ENCODE measurements at regions not wholly inside any gene's neighbourhood (a gene's known extent, or its start where the extent isn't known, plus 50 kb on each side); places are given as distances from the start of the nearest gene placed in this dataset.

- no peak overlapping the region for H3K9ac ChIP-seq (ENCODE audit: insufficient read length)
- H3K4me3 ChIP-seq: no peak overlapping the region
- H3K9me3 ChIP-seq (ENCODE audit: low read depth, low read length): no peaks in the 10 kb centered on the region
- no peak for TF ChIP-seq FOXP2 (optimal IDR thresholded peaks at IDR 0.05; ENCODE audit: control extremely low read depth, extremely low read length, insufficient read depth)
- no peak for TF ChIP-seq POLR2AphosphoS5 (IDR thresholded peaks at IDR 0.05; ENCODE audit: borderline replicate concordance, low read depth, low read length)
- no peak for TF ChIP-seq EZH2 (IDR thresholded peaks at IDR 0.05)
- no peak overlapping the region for H3K27ac ChIP-seq
- DNase-seq (ENCODE audit: low read depth, low spot score): no peak
- no peaks in the 10 kb centered on the region for H3K36me3 ChIP-seq (ENCODE audit: insufficient read depth, low read length)
Observed at GRCh38 chr5:123735384-123735783, 223.4 kb downstream of the CSNK1G3 start.

- Histone ChIP-seq H3K9me3 (ENCODE audit: low read depth, low read length) (no peaks in the 10 kb centered on the region), H3K9ac (ENCODE audit: insufficient read length) (no peak overlapping the region), H3K36me3 (ENCODE audit: insufficient read depth, low read length) (no peaks in the 10 kb centered on the region), H3K4me3 (no peak overlapping the region), H3K27ac (no peak overlapping the region)
- TF ChIP-seq POLR2AphosphoS5 (IDR thresholded peaks at IDR 0.05; ENCODE audit: borderline replicate concordance, low read depth, low read length): no peak
- DNase-seq (ENCODE audit: low read depth, low spot score): no peak
Observed at GRCh38 chr5:123732257-123732656, 220.3 kb downstream of the CSNK1G3 start.

- TF ChIP-seq POLR2AphosphoS5 (IDR thresholded peaks at IDR 0.05; ENCODE audit: borderline replicate concordance, low read depth, low read length): no peak
- TF ChIP-seq FOXP2 (optimal IDR thresholded peaks at IDR 0.05; ENCODE audit: control extremely low read depth, extremely low read length, insufficient read depth): no peak
- no peak for TF ChIP-seq EZH2 (IDR thresholded peaks at IDR 0.05)
- Histone ChIP-seq H3K9me3 (ENCODE audit: low read depth, low read length) (no peaks in the 10 kb centered on the region), H3K36me3 (ENCODE audit: insufficient read depth, low read length) (no peaks in the 10 kb centered on the region), H3K9ac (ENCODE audit: insufficient read length) (no peak overlapping the region), H3K27ac (no peak overlapping the region), H3K4me3 (no peak overlapping the region)
- no peak for DNase-seq (ENCODE audit: low read depth, low spot score)
Observed at GRCh38 chr5:123722451-123722850, 210.5 kb downstream of the CSNK1G3 start.

DNA sequence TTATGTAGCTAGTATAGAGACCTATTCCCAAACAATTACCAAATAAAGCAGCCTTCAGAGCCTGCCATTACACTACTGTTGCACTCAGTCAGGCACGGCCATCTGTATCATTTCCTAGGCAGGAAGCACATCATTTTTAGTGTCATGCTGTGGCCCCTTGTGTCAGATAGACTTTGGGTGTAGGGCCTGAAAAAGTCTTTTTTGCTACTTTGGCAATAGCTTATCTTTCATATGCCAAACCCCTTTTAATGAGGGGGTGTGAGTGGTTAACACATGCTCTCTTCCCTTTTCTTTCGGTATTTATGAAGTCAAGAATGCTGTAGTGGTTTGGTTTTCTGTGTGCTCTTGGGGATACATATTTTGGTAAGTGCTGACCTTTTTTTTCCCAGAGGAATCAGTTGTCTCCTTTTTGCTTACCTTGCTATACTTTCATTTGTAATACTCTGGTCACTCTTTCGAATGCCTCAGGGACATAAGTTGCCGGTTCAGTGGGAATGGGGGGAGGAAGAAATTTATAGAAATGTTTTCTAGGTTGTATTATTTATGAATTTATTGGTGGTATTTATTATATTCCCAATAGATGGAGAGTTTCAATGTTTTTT lies 209.8 kb downstream of the CSNK1G3 start:
- no peak for DNase-seq (ENCODE audit: low read depth, low spot score)
- Histone ChIP-seq H3K36me3 (ENCODE audit: insufficient read depth, low read length) (no peaks in the 10 kb centered on the region), H3K9ac (ENCODE audit: insufficient read length) (no peak overlapping the region), H3K9me3 (ENCODE audit: low read depth, low read length) (no peaks in the 10 kb centered on the region), H3K4me3 (no peak overlapping the region), H3K27ac (no peak overlapping the region)
- TF ChIP-seq EZH2 (IDR thresholded peaks at IDR 0.05): no peak

- Histone ChIP-seq H3K9me3 (ENCODE audit: low read depth, low read length) (no peaks in the 10 kb centered on the region), H3K36me3 (ENCODE audit: insufficient read depth, low read length) (no peaks in the 10 kb centered on the region), H3K9ac (ENCODE audit: insufficient read length) (no peak overlapping the region), H3K27ac (no peak overlapping the region), H3K4me3 (no peak overlapping the region)
- no peak for DNase-seq (ENCODE audit: low read depth, low spot score)
- TF ChIP-seq FOXP2 (optimal IDR thresholded peaks at IDR 0.05; ENCODE audit: control extremely low read depth, extremely low read length, insufficient read depth): no peak
- TF ChIP-seq EZH2 (IDR thresholded peaks at IDR 0.05): no peak
- no peak for TF ChIP-seq POLR2AphosphoS5 (IDR thresholded peaks at IDR 0.05; ENCODE audit: borderline replicate concordance, low read depth, low read length)
Observed at GRCh38 chr5:123720955-123721354, 209.0 kb downstream of the CSNK1G3 start.

DNA sequence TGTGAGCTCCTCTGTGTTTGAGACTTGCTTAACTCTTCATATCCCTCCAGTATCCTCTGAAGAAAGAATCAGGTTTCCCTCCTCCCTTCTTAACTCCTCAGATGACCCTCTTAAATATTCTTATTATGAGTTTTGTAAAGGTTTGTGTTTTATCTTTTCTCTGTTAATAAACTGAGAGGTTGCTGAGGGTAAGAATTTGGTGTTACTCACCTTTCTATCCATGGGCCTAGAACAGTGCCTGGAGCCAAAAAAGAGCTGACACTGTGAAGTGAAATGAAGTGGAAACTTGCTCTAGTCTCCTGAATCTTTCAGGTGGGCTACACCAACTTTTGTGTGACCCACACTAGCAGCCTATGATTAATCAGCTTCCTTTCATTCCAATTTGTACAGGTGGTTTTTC lies 208.4 kb downstream of the CSNK1G3 start:
- TF ChIP-seq FOXP2 (optimal IDR thresholded peaks at IDR 0.05; ENCODE audit: control extremely low read depth, extremely low read length, insufficient read depth): no peak
- no peak overlapping the region for H3K4me3 ChIP-seq
- H3K9me3 ChIP-seq (ENCODE audit: low read depth, low read length): no peaks in the 10 kb centered on the region
- no peaks in the 10 kb centered on the region for H3K36me3 ChIP-seq (ENCODE audit: insufficient read depth, low read length)
- DNase-seq (ENCODE audit: low read depth, low spot score): no peak
- no peak overlapping the region for H3K9ac ChIP-seq (ENCODE audit: insufficient read length)
- no peak overlapping the region for H3K27ac ChIP-seq

DNA sequence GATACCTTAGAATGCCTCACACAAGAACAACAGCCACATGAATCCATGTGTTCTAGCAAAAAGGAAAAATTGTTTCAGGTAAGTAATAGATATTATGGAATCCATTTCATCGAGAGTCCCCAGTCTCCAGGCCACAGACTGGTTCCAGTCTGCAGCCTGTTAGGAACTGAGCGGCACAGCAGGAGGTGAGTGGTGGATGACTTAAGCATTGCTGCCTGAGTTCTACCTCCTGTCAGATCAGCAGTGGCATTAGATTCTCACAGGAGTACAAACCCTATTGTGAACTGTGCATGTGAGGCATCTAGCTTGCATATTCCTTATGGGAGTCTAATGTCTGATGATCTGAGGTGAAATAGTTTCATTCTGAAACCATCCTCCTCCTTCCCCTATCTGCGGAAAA lies 207.0 kb downstream of the CSNK1G3 start:
- no peaks in the 10 kb centered on the region for H3K9me3 ChIP-seq (ENCODE audit: low read depth, low read length)
- no peak overlapping the region for H3K9ac ChIP-seq (ENCODE audit: insufficient read length)
- H3K36me3 ChIP-seq (ENCODE audit: insufficient read depth, low read length): no peaks in the 10 kb centered on the region
- TF ChIP-seq EZH2 (IDR thresholded peaks at IDR 0.05) (no peak), FOXP2 (optimal IDR thresholded peaks at IDR 0.05; ENCODE audit: control extremely low read depth, extremely low read length, insufficient read depth) (no peak), POLR2AphosphoS5 (IDR thresholded peaks at IDR 0.05; ENCODE audit: borderline replicate concordance, low read depth, low read length) (no peak)
- no peak overlapping the region for H3K27ac ChIP-seq
- H3K4me3 ChIP-seq: no peak overlapping the region
- no peak for DNase-seq (ENCODE audit: low read depth, low spot score)

- H3K36me3 ChIP-seq (ENCODE audit: insufficient read depth, low read length): no peaks in the 10 kb centered on the region
- no peaks in the 10 kb centered on the region for H3K9me3 ChIP-seq (ENCODE audit: low read depth, low read length)
- H3K4me3 ChIP-seq: no peak overlapping the region
- TF ChIP-seq FOXP2 (optimal IDR thresholded peaks at IDR 0.05; ENCODE audit: control extremely low read depth, extremely low read length, insufficient read depth) (no peak), EZH2 (IDR thresholded peaks at IDR 0.05) (no peak), POLR2AphosphoS5 (IDR thresholded peaks at IDR 0.05; ENCODE audit: borderline replicate concordance, low read depth, low read length) (no peak)
- H3K9ac ChIP-seq (ENCODE audit: insufficient read length): no peak overlapping the region
- no peak for DNase-seq (ENCODE audit: low read depth, low spot score)
- H3K27ac ChIP-seq: no peak overlapping the region
Observed at GRCh38 chr5:123718238-123718637, 206.3 kb downstream of the CSNK1G3 start.

DNA sequence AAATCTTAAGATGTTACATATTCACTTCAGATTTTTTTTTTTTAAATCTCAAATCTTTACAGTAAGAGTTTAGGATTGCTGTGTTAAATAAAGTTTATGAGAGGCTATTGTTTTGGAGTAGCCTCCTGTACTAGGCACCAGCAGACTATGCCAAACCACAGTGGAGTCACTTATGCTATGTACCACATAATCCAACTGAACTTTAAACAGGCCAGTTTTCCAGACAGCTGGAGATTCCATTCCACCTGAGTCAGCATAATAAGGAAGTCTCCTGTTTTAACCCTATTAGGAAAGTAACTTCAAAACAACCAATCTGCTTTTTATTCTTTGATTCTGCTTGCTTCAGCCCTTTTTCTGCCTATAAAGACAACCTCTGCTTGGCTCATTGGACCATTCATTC lies 205.2 kb downstream of the CSNK1G3 start:
- Histone ChIP-seq H3K27ac (no peak overlapping the region), H3K9me3 (ENCODE audit: low read depth, low read length) (no peaks in the 10 kb centered on the region), H3K4me3 (no peak overlapping the region), H3K9ac (ENCODE audit: insufficient read length) (no peak overlapping the region), H3K36me3 (ENCODE audit: insufficient read depth, low read length) (no peaks in the 10 kb centered on the region)
- TF ChIP-seq FOXP2 (optimal IDR thresholded peaks at IDR 0.05; ENCODE audit: control extremely low read depth, extremely low read length, insufficient read depth): no peak
- TF ChIP-seq POLR2AphosphoS5 (IDR thresholded peaks at IDR 0.05; ENCODE audit: borderline replicate concordance, low read depth, low read length): no peak
- DNase-seq (ENCODE audit: low read depth, low spot score): no peak
